GM21526 (cell line): ENCODE measurements at regions not wholly inside any gene's neighbourhood (a gene's known extent, or its start where the extent isn't known, plus 50 kb on each side); places are given as distances from the start of the nearest gene placed in this dataset.

Source experiments
- ATAC-seq: cut with Tn5 transposase; IDR thresholded peaks from one replicate; pipeline ENCODE4 v1.9.1; 2021; ENCODE audit warnings: moderate library complexity; ENCODE audit not compliant: unreplicated experiment, low FRiP score

- ATAC-seq = no peak
These were observed 622.9 kb upstream of the ADAMTS5 start for GRCh38 chr21:27589781-27590180.

- no peak for ATAC-seq
These were observed 620.1 kb upstream of the ADAMTS5 start for GRCh38 chr21:27586986-27587385.

- no peak for ATAC-seq
These were observed 619.4 kb upstream of the ADAMTS5 start for GRCh38 chr21:27586326-27586725.

GRCh38 chr21:27584256-27584655, 617.4 kb upstream of the ADAMTS5 start:
- no peak for ATAC-seq

- ATAC-seq = no peak
These were observed 616.1 kb upstream of the ADAMTS5 start for GRCh38 chr21:27582948-27583430.

- ATAC-seq = no peak
These were observed 615.5 kb upstream of the ADAMTS5 start for GRCh38 chr21:27582246-27582947.

GRCh38 chr21:27581168-27581567, 614.3 kb upstream of the ADAMTS5 start:
- ATAC-seq = no peak

- no peak for ATAC-seq
These were observed 613.4 kb upstream of the ADAMTS5 start for GRCh38 chr21:27580276-27580675.

- no peak for ATAC-seq
These were observed 611.9 kb upstream of the ADAMTS5 start for GRCh38 chr21:27578741-27579265.

- no peak for ATAC-seq
These were observed 605.8 kb upstream of the ADAMTS5 start for GRCh38 chr21:27572696-27573095.

- no peak for ATAC-seq
These were observed 604.8 kb upstream of the ADAMTS5 start for GRCh38 chr21:27571706-27572105.

GRCh38 chr21:27570306-27570868, 603.5 kb upstream of the ADAMTS5 start:
- ATAC-seq = no peak

GRCh38 chr21:27569831-27570230, 602.9 kb upstream of the ADAMTS5 start:
- no peak for ATAC-seq

- ATAC-seq = no peak
These were observed 602.2 kb upstream of the ADAMTS5 start for GRCh38 chr21:27569091-27569490.

- no peak for ATAC-seq
These were observed 600.5 kb upstream of the ADAMTS5 start for GRCh38 chr21:27567381-27567780.

- ATAC-seq = no peak
These were observed 599.6 kb upstream of the ADAMTS5 start for GRCh38 chr21:27566521-27566920.

GRCh38 chr21:27565364-27565763, 598.5 kb upstream of the ADAMTS5 start:
- no peak for ATAC-seq

- no peak for ATAC-seq
These were observed 597.9 kb upstream of the ADAMTS5 start for GRCh38 chr21:27564684-27565301.

GRCh38 chr21:27562303-27562702, 595.4 kb upstream of the ADAMTS5 start:
- ATAC-seq = no peak

GRCh38 chr21:27561116-27561515, 594.2 kb upstream of the ADAMTS5 start:
- ATAC-seq = no peak

- ATAC-seq = no peak
These were observed 590.5 kb upstream of the ADAMTS5 start for GRCh38 chr21:27557356-27557755.

GRCh38 chr21:27555996-27556395, 589.1 kb upstream of the ADAMTS5 start:
- ATAC-seq = no peak
